Endothelial cell of umbilical vein (primary cell): ENCODE measurements at regions not wholly inside any gene's neighbourhood (a gene's known extent, or its start where the extent isn't known, plus 50 kb on each side); places are given as distances from the start of the nearest gene placed in this dataset.

Experiments
- BruUV-seq: library from RNA; stranded (reverse); fragments of 400-500 nt; replicated peaks from 2 replicates; lab custom pipeline; 2021; lab: Mats Ljungman, UMichigan
- CTCF ChIA-PET: fragments of 300-600, 350-600 bp; sonication (Branson Sonifier 250); formaldehyde crosslinking; loops from one replicate; lab custom pipeline; 2021; ENCODE audit warnings: antibody characterized with exemption, inconsistent platforms; lab: Charles Lee
- POLR2A ChIA-PET: fragments of 300-600, 350-600 bp; sonication (Branson Sonifier 250); formaldehyde crosslinking; loops from one replicate; lab custom pipeline; 2021; ENCODE audit warnings: antibody characterized with exemption, inconsistent platforms; lab: Charles Lee
- DNase-seq: peaks from one replicate; pipeline ENCODE4 v3.0.0-alpha.2; 2011; ENCODE audit warnings: low read depth, low spot score
- FAIRE-seq: peaks from 2 replicates; lab custom pipeline; 2011; peaks lifted over from hg19 to GRCh38; lab: Jason Lieb, UNC
- H2AFZ ChIP-seq: 2 replicates; pipeline ENCODE4 v1.6.0; 2012; ENCODE audit warnings: low read depth, low read length, control low read depth, inconsistent platforms
- H3K27ac ChIP-seq: 2 replicates; pipeline ENCODE4 v1.5.1; 2011; ENCODE audit warnings: low read depth, mild to moderate bottlenecking, control low read depth, low read length, moderate library complexity; ENCODE audit not compliant: insufficient read depth
- H3K27me3 ChIP-seq, 2 experiments: 2 replicates each; pipeline versions ENCODE4 v1.6.0 to v1.6.1; 2011; ENCODE audit warnings: low read length in 2 of 2, mixed read lengths in 1 of 2; ENCODE audit not compliant: control insufficient read depth in 2 of 2, insufficient read depth in 2 of 2
- H3K36me3 ChIP-seq, 2 experiments: 2 replicates in 1 of 2; 3 replicates in 1 of 2; pipeline ENCODE4 v1.5.1; 2011; ENCODE audit warnings: low read length in 2 of 2, mild to moderate bottlenecking in 1 of 2, moderate library complexity in 1 of 2; ENCODE audit not compliant: control insufficient read depth in 2 of 2, insufficient read depth in 2 of 2; ENCODE audit errors: extremely low read depth in 1 of 2
- H3K4me1 ChIP-seq: 3 replicates; pipeline ENCODE4 v1.5.1; 2011; ENCODE audit warnings: mild to moderate bottlenecking, low read length; ENCODE audit not compliant: control insufficient read depth, insufficient read depth; ENCODE audit errors: extremely low read depth
- H3K4me2 ChIP-seq: 2 replicates; pipeline ENCODE4 v1.6.1; 2011; ENCODE audit warnings: low read length, control low read depth, mixed read lengths; ENCODE audit not compliant: insufficient read depth
- H3K4me3 ChIP-seq, 3 experiments: fragments of 200-600 bp in 1 of 3; sonication (generic), shearing (Covaris generic) in 1 of 3; replicated peaks in 1 of 3; 2 replicates each; pipeline ENCODE4 v1.5.1; 2011 to 2016; ENCODE audit warnings: control low read depth in 3 of 3, low read length in 3 of 3, mild to moderate bottlenecking in 2 of 3, inconsistent platforms in 1 of 3, low read depth in 1 of 3, moderate library complexity in 1 of 3; ENCODE audit not compliant: insufficient read depth in 1 of 3
- H3K79me2 ChIP-seq: 2 replicates; pipeline ENCODE4 v1.6.0; 2012; ENCODE audit warnings: low read length, inconsistent platforms; ENCODE audit not compliant: control insufficient read depth, insufficient read depth
- H3K9ac ChIP-seq: replicated peaks from 2 replicates; pipeline ENCODE3; 2011; ENCODE audit warnings: low read length, control low read depth; ENCODE audit not compliant: insufficient read depth; ENCODE audit errors: extremely low read depth
- H3K9me1 ChIP-seq: replicated peaks from 3 replicates; pipeline ENCODE4 v1.6.0; 2011; ENCODE audit warnings: mild to moderate bottlenecking, low read length; ENCODE audit not compliant: control insufficient read depth, insufficient read depth; ENCODE audit errors: extremely low read depth
- H3K9me3 ChIP-seq: replicated peaks from 2 replicates; pipeline ENCODE4 v1.5.1; 2012; ENCODE audit warnings: low read length, inconsistent platforms; ENCODE audit not compliant: control insufficient read depth, insufficient read depth
- H4K20me1 ChIP-seq: replicated peaks from 2 replicates; pipeline ENCODE3; 2011; ENCODE audit warnings: mild to moderate bottlenecking, low read length; ENCODE audit not compliant: control insufficient read depth, insufficient read depth; ENCODE audit errors: extremely low read depth
- EZH2 ChIP-seq: IDR thresholded peaks from 2 replicates; pipeline ENCODE4 v1.6.1; 2012; ENCODE audit warnings: borderline replicate concordance, low read depth, mild to moderate bottlenecking, moderate library complexity, low read length, inconsistent platforms; ENCODE audit not compliant: severe bottlenecking
- FOS ChIP-seq: IDR thresholded peaks from 2 replicates; pipeline ENCODE4 v1.6.1; 2011; ENCODE audit warnings: mild to moderate bottlenecking, low read length, moderate library complexity, borderline replicate concordance; ENCODE audit not compliant: insufficient read depth
- GATA2 ChIP-seq: IDR thresholded peaks from 2 replicates; pipeline ENCODE4 v1.7.0; 2011; ENCODE audit warnings: low read depth, mild to moderate bottlenecking, moderate library complexity, mixed read lengths, low read length; ENCODE audit not compliant: insufficient read length, insufficient read depth
- JUN ChIP-seq: IDR thresholded peaks from 2 replicates; pipeline ENCODE4 v1.6.1; 2011; ENCODE audit warnings: borderline replicate concordance, low read depth; ENCODE audit not compliant: insufficient read length, insufficient read depth
- MYC ChIP-seq: IDR thresholded peaks from one replicate; pipeline ENCODE4 v1.6.1; 2011; ENCODE audit warnings: mild to moderate bottlenecking, low read depth, low read length
- POLR2A ChIP-seq: IDR thresholded peaks from 2 replicates; pipeline ENCODE4 v1.6.1; 2012; ENCODE audit warnings: low read depth, mild to moderate bottlenecking, control low read depth, low read length
- POLR2AphosphoS5 ChIP-seq: IDR thresholded peaks from 2 replicates; pipeline ENCODE4 v1.6.1; 2012; ENCODE audit warnings: low read depth, mild to moderate bottlenecking, control low read depth, low read length, moderate library complexity; ENCODE audit not compliant: insufficient read depth
- dilution Hi-C: fragments of 300-500 bp; cut with MboI; formaldehyde crosslinking; loops from one replicate; pipeline ENCODE4 v1.15.0; 2019; ENCODE audit warnings: low sequenced_read_pairs; ENCODE audit not compliant: extremely low pct_ligation_motif_present
- intact Hi-C: fragments of 100-400 bp; cut with micrococcal nuclease; formaldehyde crosslinking; loops from one replicate; pipeline ENCODE4 v1.10.0; 2022
- TF ChIP-seq, protein P1 (sequence below): IDR thresholded peaks from 2 replicates; pipeline ENCODE4 v1.6.1; 2011; ENCODE audit not compliant: insufficient read depth, insufficient read length
- TF ChIP-seq, protein P2 (sequence below), 2 donors: IDR thresholded peaks; 1 replicate in 1 of 2; 2 replicates in 1 of 2; pipeline ENCODE4 v1.5.1; 2011; ENCODE audit warnings: low read length in 2 of 2, mild to moderate bottlenecking in 2 of 2, moderate library complexity in 2 of 2, control low read depth in 1 of 2, inconsistent platforms in 1 of 2, low read depth in 1 of 2; ENCODE audit not compliant: insufficient read depth in 1 of 2; ENCODE audit errors: extremely low read depth in 1 of 2

DNA sequence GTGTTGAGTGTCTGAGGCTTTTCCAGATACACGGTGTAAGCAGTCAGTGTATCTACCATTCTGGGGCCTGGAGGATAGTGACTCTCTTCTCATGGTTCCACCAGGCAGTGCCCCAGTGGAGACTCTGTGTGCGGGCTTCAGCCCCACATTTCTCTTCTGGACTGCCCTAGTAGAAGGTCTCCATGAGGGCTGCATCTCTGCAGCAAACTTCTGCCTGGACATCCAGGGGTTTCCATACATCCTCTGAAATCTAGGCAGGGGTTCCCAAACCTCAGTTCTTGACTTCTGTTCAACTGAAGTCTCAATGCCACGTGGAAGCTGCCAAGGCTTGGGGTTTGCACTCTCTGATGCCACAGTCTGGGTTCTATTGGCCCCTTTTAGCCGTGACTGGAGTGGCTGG lies 256.6 kb upstream of the ITGA1 start:
- Histone ChIP-seq H3K79me2 (no peaks in the 10 kb centered on the region), H3K4me3 (no peak overlapping the region), H3K9me3 (peaks cover 2% of the 10 kb centered on the region), H3K27ac (no peak overlapping the region), H3K9me1 (no peaks in the 10 kb centered on the region), H3K36me3 (no peaks in the 10 kb centered on the region), H2AFZ (no peak overlapping the region), H4K20me1 (no peaks in the 10 kb centered on the region), H3K4me2 (no peak overlapping the region), H3K27me3 (no peaks in the 10 kb centered on the region), H3K4me1 (no peaks in the 10 kb centered on the region), H3K9ac (no peak overlapping the region)
- TF ChIP-seq MYC (no peak), EZH2 (no peak), POLR2AphosphoS5 (no peak), JUN (no peak), FOS (no peak), GATA2 (no peak), POLR2A (no peak)
- TF ChIP-seq, protein P1, sequence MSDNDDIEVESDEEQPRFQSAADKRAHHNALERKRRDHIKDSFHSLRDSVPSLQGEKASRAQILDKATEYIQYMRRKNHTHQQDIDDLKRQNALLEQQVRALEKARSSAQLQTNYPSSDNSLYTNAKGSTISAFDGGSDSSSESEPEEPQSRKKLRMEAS, result no peak
- TF ChIP-seq, protein P2, sequence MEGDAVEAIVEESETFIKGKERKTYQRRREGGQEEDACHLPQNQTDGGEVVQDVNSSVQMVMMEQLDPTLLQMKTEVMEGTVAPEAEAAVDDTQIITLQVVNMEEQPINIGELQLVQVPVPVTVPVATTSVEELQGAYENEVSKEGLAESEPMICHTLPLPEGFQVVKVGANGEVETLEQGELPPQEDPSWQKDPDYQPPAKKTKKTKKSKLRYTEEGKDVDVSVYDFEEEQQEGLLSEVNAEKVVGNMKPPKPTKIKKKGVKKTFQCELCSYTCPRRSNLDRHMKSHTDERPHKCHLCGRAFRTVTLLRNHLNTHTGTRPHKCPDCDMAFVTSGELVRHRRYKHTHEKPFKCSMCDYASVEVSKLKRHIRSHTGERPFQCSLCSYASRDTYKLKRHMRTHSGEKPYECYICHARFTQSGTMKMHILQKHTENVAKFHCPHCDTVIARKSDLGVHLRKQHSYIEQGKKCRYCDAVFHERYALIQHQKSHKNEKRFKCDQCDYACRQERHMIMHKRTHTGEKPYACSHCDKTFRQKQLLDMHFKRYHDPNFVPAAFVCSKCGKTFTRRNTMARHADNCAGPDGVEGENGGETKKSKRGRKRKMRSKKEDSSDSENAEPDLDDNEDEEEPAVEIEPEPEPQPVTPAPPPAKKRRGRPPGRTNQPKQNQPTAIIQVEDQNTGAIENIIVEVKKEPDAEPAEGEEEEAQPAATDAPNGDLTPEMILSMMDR (IDR thresholded peaks at IDR 0.05; ENCODE audit: extremely low read depth in 1 of 2, insufficient read depth in 1 of 2, low read depth in 1 of 2, low read length in 2 of 2), result no peak
- ChIA-PET CTCF (no interaction called here), POLR2A (no interaction called here)
- no peak for FAIRE-seq
- intact Hi-C loops (no loop called here), dilution Hi-C loops (no loop called here)
- no TSS peak for BruUV-seq
- no peak for DNase-seq
